NCI-H460 (cell line): ENCODE measurements at regions not wholly inside any gene's neighbourhood (a gene's known extent, or its start where the extent isn't known, plus 50 kb on each side); places are given as distances from the start of the nearest gene placed in this dataset.
"Not testable (repeated sequence)": the region's sequence is repeated elsewhere in the genome, so short reads cannot be mapped to it uniquely, and the experiment has no call there.

ENCODE experiments used
- DNase-seq: peaks from one replicate; pipeline ENCODE4 v3.0.0-alpha.2; 2016; ENCODE audit warnings: low read depth; ENCODE audit errors: extremely low read depth

DNA sequence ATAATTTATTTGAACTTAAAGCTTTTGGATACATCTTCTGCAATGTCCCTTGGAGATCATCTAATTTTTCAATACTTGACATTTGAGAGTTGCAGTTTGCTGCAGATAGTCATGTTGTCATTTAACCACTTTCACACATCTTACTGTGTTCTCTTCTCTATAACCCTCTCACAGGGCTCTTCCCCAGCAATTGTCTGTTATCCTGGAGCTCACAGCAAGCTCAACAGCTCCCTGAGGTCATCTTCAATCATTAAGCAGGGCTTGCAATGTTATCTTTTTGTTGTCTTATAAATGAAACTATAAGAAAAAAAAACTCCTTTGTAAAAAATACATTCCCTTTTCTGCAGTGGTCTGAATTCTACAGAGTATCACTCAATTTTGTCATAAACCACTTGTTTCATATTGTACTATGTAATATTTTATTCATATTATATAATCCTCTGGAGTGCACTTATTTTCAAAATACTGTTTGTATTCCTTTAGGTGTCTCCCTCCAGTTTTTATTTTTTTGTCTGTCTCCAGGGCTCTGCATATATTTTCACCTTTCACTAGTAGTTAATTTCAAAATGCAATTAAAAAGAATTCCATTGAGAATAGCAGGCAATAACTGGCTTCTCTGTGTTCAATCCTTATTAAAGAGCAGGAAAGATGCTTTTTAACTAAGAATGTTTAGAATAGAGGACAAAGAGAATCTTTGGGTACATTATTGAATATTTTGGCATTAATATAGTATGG, 106.3 kb upstream of the ARSJ start:
- no peak for DNase-seq

- DNase-seq: no peak
These were observed 108.3 kb upstream of the ARSJ start for GRCh38 chr4:114087596-114088230.

GRCh38 chr4:114088481-114088880, 109.0 kb upstream of the ARSJ start:
- DNase-seq: no peak

GRCh38 chr4:114091546-114091945, 112.1 kb upstream of the ARSJ start:
- DNase-seq: no peak

- DNase-seq: no peak
These were observed 113.8 kb upstream of the ARSJ start for GRCh38 chr4:114093221-114093715.

DNA sequence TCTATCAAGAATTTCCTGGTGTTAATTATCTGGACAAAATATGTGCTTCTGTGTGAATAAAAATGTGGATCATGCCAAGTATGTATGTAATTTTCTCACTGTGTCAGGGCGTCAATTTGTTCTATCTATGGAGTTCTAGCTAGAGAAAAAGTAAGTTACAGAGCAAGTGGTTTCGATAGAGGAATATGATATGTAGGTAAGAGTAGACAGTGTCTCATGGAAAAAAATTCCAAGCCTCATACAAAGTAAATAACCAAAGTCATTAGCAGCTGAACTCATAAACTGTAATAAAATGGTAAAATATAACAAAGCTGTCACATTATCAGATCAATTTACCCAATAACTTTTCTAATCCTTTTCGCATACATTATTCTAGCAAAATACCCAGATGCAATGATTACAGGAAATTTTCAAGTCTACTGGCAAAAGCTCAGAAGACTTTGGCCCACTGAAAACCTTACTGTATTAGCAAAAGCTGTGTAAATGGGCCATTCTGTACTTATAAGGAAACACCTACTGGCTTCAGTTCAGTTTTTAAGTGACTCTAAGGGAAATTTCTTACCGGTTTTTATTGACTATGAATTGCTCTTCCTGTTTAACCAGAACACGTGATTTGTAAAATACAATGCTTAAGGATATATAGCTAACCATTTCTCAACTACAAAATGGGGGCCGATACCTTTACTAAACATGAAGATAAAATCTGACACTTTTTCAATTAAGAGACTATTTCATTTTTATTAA, 121.0 kb upstream of the ARSJ start:
- no peak for DNase-seq

DNA sequence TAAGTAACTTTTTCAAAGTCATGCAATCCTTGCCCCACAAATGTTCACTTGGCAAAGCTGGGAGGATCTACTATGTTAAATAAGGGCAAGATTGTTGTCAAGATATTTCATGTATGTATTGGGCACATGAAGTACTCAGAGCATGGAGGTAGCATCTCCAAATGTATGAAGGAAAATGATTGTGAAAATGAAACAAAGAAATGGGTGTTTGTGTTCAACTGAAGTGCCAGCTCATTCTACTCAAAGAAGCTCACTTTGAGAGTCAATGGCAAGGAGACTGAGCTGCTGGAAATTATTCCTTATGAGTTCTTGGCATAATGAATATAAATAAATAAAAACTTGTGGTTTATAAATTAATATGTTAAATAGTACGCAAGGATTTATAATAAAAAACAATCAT, 124.5 kb upstream of the ARSJ start:
- no peak for DNase-seq

- no peak for DNase-seq
These were observed 129.4 kb upstream of the ARSJ start for GRCh38 chr4:114108869-114109268.

- no peak for DNase-seq
These were observed 130.3 kb upstream of the ARSJ start for GRCh38 chr4:114109776-114110175.

DNA sequence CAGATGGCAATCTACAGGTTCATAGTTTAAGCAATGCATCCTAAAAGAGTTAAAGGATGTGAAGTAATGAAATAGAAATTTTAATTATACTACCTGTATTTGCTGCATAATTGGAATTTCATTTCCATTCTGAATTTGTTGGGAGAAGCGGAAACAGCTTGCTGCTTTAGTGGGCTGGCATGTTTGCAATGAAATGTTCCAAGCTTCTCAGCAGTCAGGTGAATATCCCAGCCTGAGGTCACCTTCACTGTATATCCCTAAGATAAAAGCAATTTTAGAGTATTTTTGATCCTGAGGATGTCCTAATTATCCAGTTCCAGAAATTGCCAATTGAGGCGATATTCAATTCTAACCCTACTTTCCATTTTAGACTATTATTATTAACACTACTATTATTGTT, 136.1 kb upstream of the ARSJ start:
- DNase-seq: no peak

GRCh38 chr4:114116861-114117260, 137.4 kb upstream of the ARSJ start:
- no peak for DNase-seq

- no peak for DNase-seq
These were observed 141.8 kb upstream of the ARSJ start for GRCh38 chr4:114121221-114121620.

DNA sequence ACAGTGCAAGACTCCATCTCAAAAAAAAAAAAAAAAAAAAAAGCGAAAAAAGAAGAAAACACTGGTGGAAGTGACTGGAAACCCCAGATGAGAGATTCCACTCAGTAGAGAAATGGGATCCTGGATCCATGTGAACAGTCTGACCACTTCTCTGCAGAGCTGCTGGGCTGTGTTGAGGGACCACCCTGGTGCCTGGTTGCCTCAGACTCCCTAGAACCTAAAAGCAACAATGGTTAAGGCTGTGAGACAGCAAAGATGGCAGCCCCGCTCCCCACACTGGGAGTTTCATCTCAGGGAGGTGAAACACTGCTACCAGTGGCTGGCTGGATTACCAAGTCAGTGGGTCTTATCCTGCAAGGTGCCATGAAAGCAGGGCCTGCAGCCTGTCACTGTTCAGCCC, 152.8 kb upstream of the ARSJ start:
- no peak for DNase-seq

GRCh38 chr4:114132830-114133229, 153.4 kb upstream of the ARSJ start:
- peak; percentile 1 for DNase-seq

- no peak for DNase-seq
These were observed 156.6 kb upstream of the ARSJ start for GRCh38 chr4:114136069-114136468.

- no peak for DNase-seq
These were observed 158.5 kb upstream of the ARSJ start for GRCh38 chr4:114137984-114138383.

DNA sequence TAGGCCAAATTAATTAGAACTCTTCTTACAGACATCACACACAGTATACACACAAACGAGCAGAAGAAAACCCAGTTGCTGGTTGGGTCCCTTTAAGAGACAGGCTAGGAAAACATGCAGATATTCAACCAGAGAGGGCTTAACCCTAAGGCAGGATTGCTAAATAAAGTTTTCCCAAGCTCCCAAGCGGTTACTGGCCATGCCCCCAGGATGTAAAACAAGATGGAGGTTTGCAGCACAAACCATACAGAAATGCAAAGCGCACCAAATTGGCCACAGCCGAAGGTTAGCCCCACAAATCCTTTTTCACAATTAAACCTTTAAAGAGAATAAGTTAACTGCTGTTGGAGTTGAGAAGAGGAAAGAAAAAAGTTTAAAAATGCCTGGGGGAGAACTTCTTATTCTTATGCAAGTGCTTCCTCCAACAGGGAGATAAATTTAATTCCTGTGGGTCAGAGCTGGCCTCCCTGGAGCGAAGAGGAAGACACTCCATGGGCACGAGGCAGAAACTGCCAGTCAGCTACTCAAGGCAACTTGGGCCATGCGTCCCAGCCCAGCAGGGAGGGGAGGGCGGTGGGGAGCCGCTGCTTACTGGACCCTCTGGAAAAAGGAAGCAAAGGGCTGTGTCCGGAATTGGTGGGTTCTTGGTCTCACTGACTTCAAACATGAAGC, 167.6 kb upstream of the ARSJ start:
- no peak for DNase-seq

GRCh38 chr4:114147619-114148208, 168.3 kb upstream of the ARSJ start:
- not testable (repeated sequence) for DNase-seq

DNA sequence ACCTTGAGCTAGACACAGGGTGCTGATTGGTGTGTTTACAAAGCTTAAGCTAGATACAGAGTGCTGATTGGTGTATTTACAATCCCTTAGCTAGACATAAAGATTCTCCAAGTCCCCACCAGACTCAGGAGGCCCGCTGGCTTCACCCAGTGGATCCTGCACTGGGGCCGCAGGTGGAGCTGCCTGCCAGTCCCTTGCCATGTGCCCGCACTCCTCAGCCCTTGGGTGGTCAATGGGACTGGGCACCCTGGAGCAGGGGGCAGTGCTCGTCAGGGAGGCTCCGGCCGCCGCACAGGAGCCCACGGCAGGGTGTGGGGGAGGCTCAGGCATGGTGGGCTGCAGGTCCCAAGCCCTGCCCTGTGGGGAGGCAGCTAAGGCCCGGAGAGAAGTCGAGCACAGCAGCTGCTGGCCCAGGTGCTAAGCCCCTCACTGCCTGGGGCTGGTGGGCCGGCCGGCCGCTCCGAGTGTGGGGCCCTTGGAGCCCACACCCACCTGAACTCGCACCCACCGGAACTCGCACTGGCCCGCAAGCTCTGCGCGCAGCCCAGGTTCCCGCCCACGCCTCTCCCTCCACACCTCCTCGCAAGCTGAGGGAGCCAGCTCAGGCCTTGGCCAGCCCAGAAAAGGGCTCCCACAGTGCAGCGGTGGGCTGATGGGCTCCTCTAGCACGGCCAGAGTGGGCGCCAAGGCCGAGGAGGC, 169.1 kb upstream of the ARSJ start:
- DNase-seq: not testable (repeated sequence)

- no peak for DNase-seq
These were observed 176.9 kb upstream of the ARSJ start for GRCh38 chr4:114156371-114156770.
